ENCODE measurements at regions not wholly inside any gene's neighbourhood (a gene's known extent, or its start where the extent isn't known, plus 50 kb on each side); places are given as distances from the start of the nearest gene placed in this dataset.

DNA sequence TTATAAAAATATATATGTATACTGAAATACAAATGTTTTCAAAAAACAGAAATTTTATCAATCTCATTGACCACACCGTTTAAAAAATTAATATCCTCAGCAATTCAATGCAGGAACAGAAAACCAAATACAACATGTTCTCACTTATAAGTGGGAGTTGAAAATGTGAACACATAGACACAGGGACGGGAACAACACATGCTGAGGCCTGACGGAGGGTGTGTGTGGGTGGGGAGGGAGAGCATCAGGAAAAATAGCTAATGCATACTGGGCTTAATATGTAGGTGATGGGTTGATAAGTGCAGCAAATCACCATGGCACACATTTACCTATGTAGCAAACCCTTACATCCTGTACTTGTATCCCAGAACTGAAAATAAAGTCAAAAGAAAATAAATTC, 409.5 kb downstream of the MLLT3 start:
- Histone ChIP-seq H3K4me2 (no peak overlapping the region), H3K27ac (no peak overlapping the region), H3K4me1 (no peaks in the 10 kb centered on the region), H3K9me3 (no peaks in the 10 kb centered on the region), H3K4me3 (no peak overlapping the region)
- TF ChIP-seq TFCP2L1 (CRISPR knock-in tag; IDR thresholded peaks at IDR 0.05) (no peak), EHF (CRISPR knock-in tag; IDR thresholded peaks at IDR 0.05) (no peak), FOSB (CRISPR knock-in tag; IDR thresholded peaks at IDR 0.05) (no peak), JUNB (IDR thresholded peaks at IDR 0.05) (no peak), GATA3 (IDR thresholded peaks at IDR 0.05; ENCODE audit: borderline replicate concordance) (no peak), NFE2L2 (conservative IDR thresholded peaks at IDR 0.05; ENCODE audit: low read length) (no peak), RFX5 (IDR thresholded peaks at IDR 0.05) (no peak), FOXS1 (CRISPR knock-in tag; IDR thresholded peaks at IDR 0.05) (no peak), ZNF302 (CRISPR knock-in tag; IDR thresholded peaks at IDR 0.05) (no peak), FOSL2 (IDR thresholded peaks at IDR 0.05) (no peak), FOSL2 (CRISPR knock-in tag; IDR thresholded peaks at IDR 0.05) (no peak), EP300 (IDR thresholded peaks at IDR 0.05) (no peak), CHD2 (IDR thresholded peaks at IDR 0.05; ENCODE audit: low read length, partially characterized antibody) (no peak), SREBF2 (IDR thresholded peaks at IDR 0.05) (no peak), MAFK (IDR thresholded peaks at IDR 0.05; ENCODE audit: partially characterized antibody) (no peak), ZFP36 (IDR thresholded peaks at IDR 0.05; ENCODE audit: borderline replicate concordance, partially characterized antibody) (no peak), CEBPB (IDR thresholded peaks at IDR 0.05) (no peak)
- TF ChIP-seq, protein P1, sequence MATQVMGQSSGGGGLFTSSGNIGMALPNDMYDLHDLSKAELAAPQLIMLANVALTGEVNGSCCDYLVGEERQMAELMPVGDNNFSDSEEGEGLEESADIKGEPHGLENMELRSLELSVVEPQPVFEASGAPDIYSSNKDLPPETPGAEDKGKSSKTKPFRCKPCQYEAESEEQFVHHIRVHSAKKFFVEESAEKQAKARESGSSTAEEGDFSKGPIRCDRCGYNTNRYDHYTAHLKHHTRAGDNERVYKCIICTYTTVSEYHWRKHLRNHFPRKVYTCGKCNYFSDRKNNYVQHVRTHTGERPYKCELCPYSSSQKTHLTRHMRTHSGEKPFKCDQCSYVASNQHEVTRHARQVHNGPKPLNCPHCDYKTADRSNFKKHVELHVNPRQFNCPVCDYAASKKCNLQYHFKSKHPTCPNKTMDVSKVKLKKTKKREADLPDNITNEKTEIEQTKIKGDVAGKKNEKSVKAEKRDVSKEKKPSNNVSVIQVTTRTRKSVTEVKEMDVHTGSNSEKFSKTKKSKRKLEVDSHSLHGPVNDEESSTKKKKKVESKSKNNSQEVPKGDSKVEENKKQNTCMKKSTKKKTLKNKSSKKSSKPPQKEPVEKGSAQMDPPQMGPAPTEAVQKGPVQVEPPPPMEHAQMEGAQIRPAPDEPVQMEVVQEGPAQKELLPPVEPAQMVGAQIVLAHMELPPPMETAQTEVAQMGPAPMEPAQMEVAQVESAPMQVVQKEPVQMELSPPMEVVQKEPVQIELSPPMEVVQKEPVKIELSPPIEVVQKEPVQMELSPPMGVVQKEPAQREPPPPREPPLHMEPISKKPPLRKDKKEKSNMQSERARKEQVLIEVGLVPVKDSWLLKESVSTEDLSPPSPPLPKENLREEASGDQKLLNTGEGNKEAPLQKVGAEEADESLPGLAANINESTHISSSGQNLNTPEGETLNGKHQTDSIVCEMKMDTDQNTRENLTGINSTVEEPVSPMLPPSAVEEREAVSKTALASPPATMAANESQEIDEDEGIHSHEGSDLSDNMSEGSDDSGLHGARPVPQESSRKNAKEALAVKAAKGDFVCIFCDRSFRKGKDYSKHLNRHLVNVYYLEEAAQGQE (IDR thresholded peaks at IDR 0.05), result no peak
- TF ChIP-seq, protein P2, sequence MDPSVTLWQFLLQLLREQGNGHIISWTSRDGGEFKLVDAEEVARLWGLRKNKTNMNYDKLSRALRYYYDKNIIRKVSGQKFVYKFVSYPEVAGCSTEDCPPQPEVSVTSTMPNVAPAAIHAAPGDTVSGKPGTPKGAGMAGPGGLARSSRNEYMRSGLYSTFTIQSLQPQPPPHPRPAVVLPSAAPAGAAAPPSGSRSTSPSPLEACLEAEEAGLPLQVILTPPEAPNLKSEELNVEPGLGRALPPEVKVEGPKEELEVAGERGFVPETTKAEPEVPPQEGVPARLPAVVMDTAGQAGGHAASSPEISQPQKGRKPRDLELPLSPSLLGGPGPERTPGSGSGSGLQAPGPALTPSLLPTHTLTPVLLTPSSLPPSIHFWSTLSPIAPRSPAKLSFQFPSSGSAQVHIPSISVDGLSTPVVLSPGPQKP (IDR thresholded peaks at IDR 0.05; ENCODE audit: low read depth, low read length), result no peak
- TF ChIP-seq, protein P3, sequence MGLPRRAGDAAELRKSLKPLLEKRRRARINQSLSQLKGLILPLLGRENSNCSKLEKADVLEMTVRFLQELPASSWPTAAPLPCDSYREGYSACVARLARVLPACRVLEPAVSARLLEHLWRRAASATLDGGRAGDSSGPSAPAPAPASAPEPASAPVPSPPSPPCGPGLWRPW (IDR thresholded peaks at IDR 0.05), result no peak
- WGBS (ENCODE audit: missing lambda C conversion rate), result 27% methylated on average over 3 of the region's 3 CpGs
- CTCF ChIA-PET, result no interaction called here
- no peak for FAIRE-seq
- POLR2A ChIA-PET, result no interaction called here
- ATAC-seq, result no peak
- DNase-seq (ENCODE audit: low read depth in 1 of 2, low spot score in 1 of 2), result no peak

DNA sequence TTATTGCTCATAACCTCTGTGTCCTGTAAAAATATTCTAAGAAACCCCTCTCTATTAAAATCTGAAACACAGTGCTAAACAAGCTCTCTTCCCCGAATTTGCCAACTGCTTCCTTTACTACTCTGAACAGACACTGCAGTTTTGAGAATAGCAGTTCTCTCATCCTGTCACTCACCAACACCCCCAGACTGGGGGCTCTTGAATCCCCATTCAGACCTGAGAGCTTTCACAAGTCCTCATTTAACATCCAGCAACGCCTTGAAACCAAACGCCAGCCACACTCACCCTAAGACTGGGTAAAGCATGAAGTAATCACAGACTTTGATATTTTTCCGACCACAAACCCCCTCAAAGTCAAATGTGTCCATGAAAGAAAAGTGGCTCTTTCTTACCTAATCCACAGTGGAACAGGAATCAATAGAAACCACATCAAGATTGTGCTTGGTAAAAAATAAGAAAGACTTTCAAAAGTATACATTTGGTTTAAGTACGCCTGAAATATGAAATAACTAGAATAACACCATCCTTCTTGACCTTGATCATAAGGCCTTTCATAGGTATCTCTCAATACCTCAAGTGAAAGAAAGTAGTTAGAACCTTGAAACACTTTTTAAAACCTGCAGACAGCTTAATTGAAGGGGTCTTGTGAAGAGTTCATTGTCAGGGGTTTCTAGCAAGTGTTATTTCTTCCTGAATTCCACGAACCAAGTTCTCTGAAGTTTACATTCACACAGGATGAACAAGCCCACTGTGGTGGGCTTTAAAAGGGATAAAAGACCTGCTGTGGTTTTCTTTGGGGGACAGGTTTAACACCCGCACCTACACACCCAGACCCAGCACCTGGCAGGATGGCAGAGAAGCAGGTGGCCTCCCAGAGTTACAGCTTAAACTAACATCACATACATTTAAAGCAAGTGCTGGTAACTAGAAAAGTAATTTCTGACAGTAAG, 412.6 kb downstream of the MLLT3 start:
- H3K4me2 ChIP-seq, result no peak overlapping the region
- CTCF ChIA-PET, result interaction anchor here (0.6 kb wide), 1 partner anchor 13 kb away, joined by 4 read pairs; no protein-coding TSS in a partner anchor
- TF ChIP-seq JUNB (IDR thresholded peaks at IDR 0.05) (no peak), SREBF2 (IDR thresholded peaks at IDR 0.05) (no peak), HOXA7 (CRISPR knock-in tag; IDR thresholded peaks at IDR 0.05) (no peak), CBX2 (IDR thresholded peaks at IDR 0.05; ENCODE audit: borderline replicate concordance, low read depth) (no peak), RARB (CRISPR knock-in tag; IDR thresholded peaks at IDR 0.05) (no peak), CHD4 (IDR thresholded peaks at IDR 0.05; ENCODE audit: borderline replicate concordance) (no peak), FOSB (CRISPR knock-in tag; IDR thresholded peaks at IDR 0.05) (no peak)
- TF ChIP-seq, protein P4, sequence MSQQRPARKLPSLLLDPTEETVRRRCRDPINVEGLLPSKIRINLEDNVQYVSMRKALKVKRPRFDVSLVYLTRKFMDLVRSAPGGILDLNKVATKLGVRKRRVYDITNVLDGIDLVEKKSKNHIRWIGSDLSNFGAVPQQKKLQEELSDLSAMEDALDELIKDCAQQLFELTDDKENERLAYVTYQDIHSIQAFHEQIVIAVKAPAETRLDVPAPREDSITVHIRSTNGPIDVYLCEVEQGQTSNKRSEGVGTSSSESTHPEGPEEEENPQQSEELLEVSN (IDR thresholded peaks at IDR 0.05; ENCODE audit: borderline replicate concordance, low read depth), result no peak
- TF ChIP-seq, protein P3 (IDR thresholded peaks at IDR 0.05), result no peak
- TF ChIP-seq, protein P1 (IDR thresholded peaks at IDR 0.05), result no peak
- H3K27ac ChIP-seq, result no peak overlapping the region
- FAIRE-seq, result no peak
- no peaks in the 10 kb centered on the region for H3K9me3 ChIP-seq
- POLR2A ChIA-PET, result no interaction called here
- WGBS (ENCODE audit: missing lambda C conversion rate), result 12% methylated on average over 7 of the region's 7 CpGs
- no peaks in the 10 kb centered on the region for H3K4me1 ChIP-seq
- H3K4me3 ChIP-seq, result no peak overlapping the region
- ATAC-seq, result no peak
- DNase-seq (ENCODE audit: low read depth in 1 of 2, low spot score in 1 of 2), result no peak
